ENCODE measurements at regions not wholly inside any gene's neighbourhood (a gene's known extent, or its start where the extent isn't known, plus 50 kb on each side); places are given as distances from the start of the nearest gene placed in this dataset.

DNA sequence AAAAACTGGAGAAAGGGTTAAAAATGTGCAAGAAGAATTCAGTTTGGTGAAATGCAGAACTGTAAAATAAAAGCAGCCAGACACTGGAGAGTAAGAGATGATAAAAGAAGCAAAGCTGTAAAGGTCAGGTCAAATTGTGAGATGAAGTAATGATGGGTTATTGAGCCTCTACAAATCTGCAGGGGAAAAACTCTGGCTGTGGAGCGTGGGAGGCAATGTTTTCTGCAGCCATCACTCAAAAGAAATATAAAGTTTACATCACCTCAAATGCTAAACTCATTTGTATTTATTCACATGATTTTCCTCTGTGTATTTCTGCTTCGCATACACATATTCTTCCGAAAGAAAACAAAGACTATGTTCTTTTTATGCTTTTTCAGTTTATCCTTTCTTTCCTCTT is 158.8 kb upstream of the GPR149 start:
- TF ChIP-seq, protein P1, sequence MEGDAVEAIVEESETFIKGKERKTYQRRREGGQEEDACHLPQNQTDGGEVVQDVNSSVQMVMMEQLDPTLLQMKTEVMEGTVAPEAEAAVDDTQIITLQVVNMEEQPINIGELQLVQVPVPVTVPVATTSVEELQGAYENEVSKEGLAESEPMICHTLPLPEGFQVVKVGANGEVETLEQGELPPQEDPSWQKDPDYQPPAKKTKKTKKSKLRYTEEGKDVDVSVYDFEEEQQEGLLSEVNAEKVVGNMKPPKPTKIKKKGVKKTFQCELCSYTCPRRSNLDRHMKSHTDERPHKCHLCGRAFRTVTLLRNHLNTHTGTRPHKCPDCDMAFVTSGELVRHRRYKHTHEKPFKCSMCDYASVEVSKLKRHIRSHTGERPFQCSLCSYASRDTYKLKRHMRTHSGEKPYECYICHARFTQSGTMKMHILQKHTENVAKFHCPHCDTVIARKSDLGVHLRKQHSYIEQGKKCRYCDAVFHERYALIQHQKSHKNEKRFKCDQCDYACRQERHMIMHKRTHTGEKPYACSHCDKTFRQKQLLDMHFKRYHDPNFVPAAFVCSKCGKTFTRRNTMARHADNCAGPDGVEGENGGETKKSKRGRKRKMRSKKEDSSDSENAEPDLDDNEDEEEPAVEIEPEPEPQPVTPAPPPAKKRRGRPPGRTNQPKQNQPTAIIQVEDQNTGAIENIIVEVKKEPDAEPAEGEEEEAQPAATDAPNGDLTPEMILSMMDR (IDR thresholded peaks at IDR 0.05) = no peak
- TF ChIP-seq EZH2 (IDR thresholded peaks at IDR 0.05; ENCODE audit: borderline replicate concordance, insufficient read depth, low read depth, low read length, poor library complexity, severe bottlenecking) = no peak

Data from B cell (primary cell).